IMR-90 (cell line): ENCODE measurements at regions not wholly inside any gene's neighbourhood (a gene's known extent, or its start where the extent isn't known, plus 50 kb on each side); places are given as distances from the start of the nearest gene placed in this dataset.

ENCODE experiments used
- ATAC-seq: fragments of 200-7000 bp; cut with Tn5 transposase; 2 replicates; pipeline ENCODE4 v1.9.1; 2020; ENCODE audit warnings: low read depth, mild to moderate bottlenecking, moderate library complexity
- BruUV-seq: library from RNA; stranded (reverse); fragments of 400-500 nt; replicated peaks from 2 replicates; lab custom pipeline; 2021; lab: Mats Ljungman, UMichigan
- CTCF ChIA-PET: fragments of 300-600 bp; formaldehyde crosslinking; extraction: SDS; loops from one replicate; lab custom pipeline; 2021; ENCODE audit warnings: antibody characterized with exemption; lab: Yijun Ruan, JAX
- POLR2A ChIA-PET: fragments of 300-600 bp; sonication (Branson Sonifier 250); formaldehyde crosslinking; loops from one replicate; lab custom pipeline; 2022; ENCODE audit warnings: antibody characterized with exemption; ENCODE audit not compliant: unreplicated experiment; lab: Charles Lee
- DNase-seq: peaks from one replicate; pipeline ENCODE4 v3.0.0; 2013
- H2AFZ ChIP-seq: replicated peaks from 2 replicates; pipeline ENCODE3; 2013; ENCODE audit warnings: low read length, mild to moderate bottlenecking; ENCODE audit not compliant: poor library complexity
- H2AK5ac ChIP-seq: 2 replicates; pipeline ENCODE4 v1.6.1; 2013; ENCODE audit warnings: low read depth, low read length, inconsistent platforms
- H2AK9ac ChIP-seq: replicated peaks from 2 replicates; pipeline ENCODE3; 2013; ENCODE audit warnings: mild to moderate bottlenecking, low read depth, low read length, moderate library complexity; ENCODE audit not compliant: poor library complexity
- H2BK120ac ChIP-seq: 2 replicates; pipeline ENCODE4 v1.6.1; 2013; ENCODE audit warnings: low read depth, low read length, inconsistent platforms
- H2BK15ac ChIP-seq: 3 replicates; pipeline ENCODE4 v1.6.1; 2013; ENCODE audit warnings: low read depth, low read length, inconsistent platforms
- H2BK20ac ChIP-seq: 2 replicates; pipeline ENCODE4 v1.6.1; 2013; ENCODE audit warnings: low read depth, mild to moderate bottlenecking, inconsistent platforms, low read length, moderate library complexity
- H2BK5ac ChIP-seq: 2 replicates; pipeline ENCODE4 v1.6.1; 2013; ENCODE audit warnings: mild to moderate bottlenecking, low read depth, low read length, inconsistent platforms; ENCODE audit not compliant: poor library complexity, severe bottlenecking
- H3K14ac ChIP-seq: replicated peaks from 2 replicates; pipeline ENCODE4 v1.6.1; 2013; ENCODE audit warnings: low read depth, low read length, inconsistent platforms
- H3K18ac ChIP-seq: 2 replicates; pipeline ENCODE4 v1.6.1; 2013; ENCODE audit warnings: low read depth, low read length, control low read depth
- H3K23ac ChIP-seq: 2 replicates; pipeline ENCODE4 v1.6.1; 2013; ENCODE audit warnings: low read depth, low read length, inconsistent platforms
- H3K27ac ChIP-seq: 2 replicates; pipeline ENCODE4 v1.5.1; 2013; ENCODE audit warnings: mild to moderate bottlenecking, control low read depth, low read length; ENCODE audit not compliant: insufficient read depth
- H3K27me3 ChIP-seq: 2 replicates; pipeline ENCODE4 v1.6.1; 2013; ENCODE audit warnings: low read length; ENCODE audit not compliant: control insufficient read depth, insufficient read depth
- H3K36me3 ChIP-seq: 2 replicates; pipeline ENCODE4 v1.6.1; 2013; ENCODE audit warnings: low read length, mixed read lengths; ENCODE audit not compliant: control insufficient read depth, insufficient read depth
- H3K4ac ChIP-seq: 2 replicates; pipeline ENCODE4 v1.6.1; 2013; ENCODE audit warnings: low read depth, low read length, inconsistent platforms
- H3K4me1 ChIP-seq: 2 replicates; pipeline ENCODE4 v1.6.1; 2013; ENCODE audit warnings: low read length, mixed read lengths; ENCODE audit not compliant: control insufficient read depth, insufficient read depth
- H3K4me2 ChIP-seq: 2 replicates; pipeline ENCODE4 v1.6.1; 2013; ENCODE audit warnings: low read depth, mild to moderate bottlenecking, control low read depth, low read length, moderate library complexity
- H3K4me3 ChIP-seq: 2 replicates; pipeline ENCODE4 v1.5.1; 2013; ENCODE audit warnings: low read depth, mild to moderate bottlenecking, control low read depth, low read length, moderate library complexity; ENCODE audit not compliant: insufficient read depth
- H3K56ac ChIP-seq: 2 replicates; pipeline ENCODE4 v1.6.1; 2013; ENCODE audit warnings: low read length, inconsistent platforms; ENCODE audit not compliant: insufficient read depth; ENCODE audit errors: extremely low read depth
- H3K79me1 ChIP-seq, 2 experiments: 2 replicates each; pipeline ENCODE4 v1.6.1; 2013; ENCODE audit warnings: low read length in 2 of 2, inconsistent platforms in 1 of 2, low read depth in 1 of 2
- H3K9ac ChIP-seq: 2 replicates; pipeline ENCODE4 v1.6.1; 2013; ENCODE audit warnings: low read depth, low read length, control low read depth
- H3K9me1 ChIP-seq: 2 replicates; pipeline ENCODE4 v1.6.1; 2013; ENCODE audit warnings: low read length, inconsistent platforms; ENCODE audit not compliant: insufficient read depth
- H3K9me3 ChIP-seq: 2 replicates; pipeline ENCODE4 v1.6.1; 2013; ENCODE audit warnings: low read length; ENCODE audit not compliant: control insufficient read depth, insufficient read depth
- H4K20me1 ChIP-seq: 2 replicates; pipeline ENCODE4 v1.6.1; 2013; ENCODE audit warnings: low read length, inconsistent platforms; ENCODE audit not compliant: insufficient read depth
- H4K5ac ChIP-seq: 2 replicates; pipeline ENCODE4 v1.6.1; 2013; ENCODE audit warnings: mild to moderate bottlenecking, low read depth, low read length, control low read depth
- H4K8ac ChIP-seq, 2 experiments: 2 replicates each; pipeline ENCODE4 v1.6.1; 2013; ENCODE audit warnings: low read depth in 2 of 2, low read length in 2 of 2, control low read depth in 1 of 2, inconsistent platforms in 1 of 2
- H4K91ac ChIP-seq: 2 replicates; pipeline ENCODE4 v1.6.1; 2013; ENCODE audit warnings: low read depth, low read length, inconsistent platforms; ENCODE audit not compliant: insufficient read depth
- MAFK ChIP-seq: IDR thresholded peaks from 2 replicates; pipeline ENCODE4 v1.6.1; 2012; ENCODE audit warnings: low read depth, low read length, improper control_type of control experiment
- POLR2A ChIP-seq: IDR thresholded peaks from 2 replicates; pipeline ENCODE4 v1.6.1; 2012; ENCODE audit warnings: mild to moderate bottlenecking, low read depth, low read length
- WGBS, 2 experiments: methylation state at CpG; one replicate each; pipeline versions ENCODE4 v1.1.5 to v1.1.7; 2013; ENCODE audit warnings: missing lambda C conversion rate in 2 of 2; ENCODE audit not compliant: insufficient read length in 1 of 2; ENCODE audit errors: extremely low coverage in 2 of 2; 5-methylcytosine and 5-hydroxymethylcytosine counted together
- dilution Hi-C: fragments of 300-500 bp; cut with HindIII; formaldehyde crosslinking; loops from one replicate; pipeline ENCODE4 v1.14.3; 2018; ENCODE audit warnings: low sequenced_read_pairs; ENCODE audit not compliant: unreplicated experiment
- in situ Hi-C: fragments of 300-500 bp; cut with MboI; formaldehyde crosslinking; loops from 3 replicates; pipeline ENCODE4 v1.14.3; 2019; ENCODE audit warnings: low sequenced_read_pairs, inconsistent platforms, mixed read lengths
- intact Hi-C: fragments of 100-400 bp; cut with micrococcal nuclease; formaldehyde crosslinking; loops from 2 replicates; pipeline ENCODE4 v1.10.0; 2022

DNA sequence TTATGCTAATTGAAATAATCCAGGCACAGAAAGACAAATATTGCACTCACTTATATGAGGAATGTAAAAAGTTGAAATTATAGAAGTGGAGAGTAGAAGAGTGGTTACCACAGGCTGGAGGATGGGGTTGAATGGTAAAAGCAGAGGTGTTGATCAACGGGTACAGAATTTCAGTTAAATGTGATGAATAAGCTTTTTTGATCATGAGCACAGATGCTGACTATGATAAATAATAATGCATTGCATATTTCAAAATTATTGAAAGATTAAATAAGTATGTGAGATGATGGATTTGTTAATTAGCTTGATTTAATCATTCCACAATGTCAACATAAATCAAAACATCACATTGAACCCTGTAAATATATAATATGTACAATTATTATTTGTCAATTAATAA, 213.1 kb downstream of the DCAF12L2 start:
- Histone ChIP-seq H3K23ac (no peak overlapping the region), H3K4me3 (no peak overlapping the region), H3K9me3 (no peaks in the 10 kb centered on the region), H3K27me3 (no peaks in the 10 kb centered on the region), H3K4me2 (no peak overlapping the region), H3K4me1 (no peaks in the 10 kb centered on the region), H3K9ac (no peak overlapping the region), H2BK5ac (no peak overlapping the region), H4K5ac (no peak overlapping the region), H3K14ac (no peak overlapping the region), H3K56ac (no peak overlapping the region), H3K36me3 (no peaks in the 10 kb centered on the region), H3K4ac (no peak overlapping the region), H2AK9ac (no peak overlapping the region), H3K79me1 (no peaks in the 10 kb centered on the region), H4K8ac (no peak overlapping the region), H4K91ac (no peak overlapping the region), H2AK5ac (no peak overlapping the region), H2AFZ (no peak overlapping the region), H4K20me1 (no peaks in the 10 kb centered on the region), H2BK15ac (no peak overlapping the region), H2BK120ac (no peak overlapping the region), H3K27ac (no peak overlapping the region), H3K9me1 (no peaks in the 10 kb centered on the region), H3K18ac (no peak overlapping the region), H2BK20ac (no peak overlapping the region)
- no CpG with 5 or more reads among the region's 1 CpG for WGBS, 2 experiments
- no peak for TF ChIP-seq POLR2A
- TF ChIP-seq MAFK, result peak; percentile 70
- CTCF ChIA-PET, result no interaction called here
- BruUV-seq, result no TSS peak
- ATAC-seq (no peak), DNase-seq (no peak)
- dilution Hi-C loops, result no loop called here
- POLR2A ChIA-PET, result no interaction called here
- intact Hi-C loops, result no loop called here
- in situ Hi-C loops, result no loop called here
